SK-N-MC (cell line): ENCODE measurements at regions not wholly inside any gene's neighbourhood (a gene's known extent, or its start where the extent isn't known, plus 50 kb on each side); places are given as distances from the start of the nearest gene placed in this dataset.

ENCODE experiments used
- EZH2 ChIP-seq: fragments of 200-600 bp; sonication (generic); IDR thresholded peaks from one replicate; pipeline ENCODE4 v1.6.1; 2017; ENCODE audit warnings: antibody characterized with exemption
- FOXP2 ChIP-seq: optimal IDR thresholded peaks from 2 replicates; pipeline ENCODE3; 2011; ENCODE audit warnings: mild to moderate bottlenecking, moderate library complexity; ENCODE audit not compliant: insufficient read depth; ENCODE audit errors: extremely low read length, control extremely low read depth
- POLR2AphosphoS5 ChIP-seq: IDR thresholded peaks from 2 replicates; pipeline ENCODE4 v1.6.1; 2012; ENCODE audit warnings: mild to moderate bottlenecking, low read depth, low read length, borderline replicate concordance

DNA sequence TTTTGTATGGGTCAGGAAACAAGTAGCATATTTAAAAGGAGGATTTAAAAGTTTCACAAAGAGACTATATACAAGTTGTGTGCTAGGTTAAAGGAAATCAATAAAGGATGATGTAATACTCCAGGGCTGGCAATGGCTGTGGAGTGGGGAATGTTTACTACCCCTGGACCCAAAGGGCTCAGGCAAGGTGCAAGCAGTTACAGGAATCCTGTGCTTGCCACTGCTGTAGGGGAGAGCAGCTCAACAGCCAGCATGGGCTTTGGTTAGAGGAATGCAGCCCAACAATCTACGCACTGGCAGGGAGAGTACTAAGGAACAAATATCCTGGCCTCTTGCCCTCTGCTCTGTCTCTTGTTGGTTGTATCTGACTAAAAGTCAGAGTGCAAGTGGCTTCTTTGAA, 1642.2 kb downstream of the KHDRBS2 start:
- TF ChIP-seq POLR2AphosphoS5 = no peak
- no peak for TF ChIP-seq EZH2
- no peak for TF ChIP-seq FOXP2
